WERI-Rb-1 (cell line): ENCODE measurements at regions not wholly inside any gene's neighbourhood (a gene's known extent, or its start where the extent isn't known, plus 50 kb on each side); places are given as distances from the start of the nearest gene placed in this dataset.

Experiments
- DNase-seq: peaks from one replicate; pipeline ENCODE4 v3.0.0-alpha.2; 2020
- H3K27ac ChIP-seq: fragments of 250-450 bp; sonication (Bioruptor Pico); 2 replicates; pipeline ENCODE4 v1.5.1; 2020; ENCODE audit warnings: mild to moderate bottlenecking, moderate library complexity
- H3K27me3 ChIP-seq: fragments of 250-450 bp; sonication (Bioruptor Pico); 2 replicates; pipeline ENCODE4 v1.5.1; 2021; ENCODE audit warnings: mild to moderate bottlenecking, low read depth, moderate library complexity; ENCODE audit not compliant: insufficient read depth, severe bottlenecking
- H3K36me3 ChIP-seq: fragments of 250-450 bp; sonication (Bioruptor Pico); 2 replicates; pipeline ENCODE4 v1.5.1; 2020; ENCODE audit warnings: mild to moderate bottlenecking, moderate library complexity
- H3K4me3 ChIP-seq: 2 replicates; pipeline ENCODE4 v1.5.1; 2011; ENCODE audit warnings: low read depth, mild to moderate bottlenecking, control low read depth, low read length
- H3K9me3 ChIP-seq: fragments of 250-450 bp; sonication (Bioruptor Pico); 2 replicates; pipeline ENCODE4 v1.5.1; 2021; ENCODE audit warnings: mild to moderate bottlenecking, moderate library complexity; ENCODE audit not compliant: severe bottlenecking
- CTCF ChIP-seq: IDR thresholded peaks from 2 replicates; pipeline ENCODE4 v1.5.1; 2011; ENCODE audit warnings: low read depth, mild to moderate bottlenecking, control low read depth, inconsistent platforms, low read length

GRCh38 chr6:43940393-43941087, 170.5 kb downstream of the VEGFA start:
- Histone ChIP-seq H3K27ac (no peak overlapping the region), H3K27me3 (no peaks in the 10 kb centered on the region), H3K36me3 (no peaks in the 10 kb centered on the region), H3K4me3 (no peak overlapping the region), H3K9me3 (peaks cover 13% of the 10 kb centered on the region)
- TF ChIP-seq CTCF, result no peak
- DNase-seq, result peak; percentile 5

DNA sequence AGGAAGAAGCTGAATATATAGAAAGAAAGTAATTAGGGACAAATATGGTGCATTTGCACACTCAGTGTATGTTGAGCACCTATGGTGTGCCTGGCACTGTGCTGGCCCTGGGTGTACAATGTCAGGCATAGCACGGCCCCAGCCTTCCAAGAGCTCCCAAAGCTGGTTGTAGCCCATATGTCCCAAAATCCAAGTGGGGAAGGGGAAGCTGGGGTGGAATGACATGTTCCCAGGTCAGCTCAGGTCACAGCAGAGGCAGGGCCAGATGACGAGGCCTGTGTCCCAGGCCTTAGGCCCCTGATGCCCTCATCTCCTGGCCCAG, 170.0 kb downstream of the VEGFA start:
- no peaks in the 10 kb centered on the region for H3K27me3 ChIP-seq
- no peaks in the 10 kb centered on the region for H3K36me3 ChIP-seq
- no peak for TF ChIP-seq CTCF

GRCh38 chr6:43939281-43940070, 169.5 kb downstream of the VEGFA start:
- H3K36me3 ChIP-seq, result no peaks in the 10 kb centered on the region
- no peak overlapping the region for H3K27ac ChIP-seq
- no peak for TF ChIP-seq CTCF
- peaks cover 2% of the 10 kb centered on the region for H3K9me3 ChIP-seq
- no peak overlapping the region for H3K4me3 ChIP-seq
- no peaks in the 10 kb centered on the region for H3K27me3 ChIP-seq
- peak; percentile 6 for DNase-seq

More for the DNA sequence above, 170.0 kb downstream of the VEGFA start:
- H3K27ac ChIP-seq, result no peak overlapping the region
- peaks cover 8% of the 10 kb centered on the region for H3K9me3 ChIP-seq
- peak; percentile 13 for DNase-seq
- H3K4me3 ChIP-seq, result no peak overlapping the region

DNA sequence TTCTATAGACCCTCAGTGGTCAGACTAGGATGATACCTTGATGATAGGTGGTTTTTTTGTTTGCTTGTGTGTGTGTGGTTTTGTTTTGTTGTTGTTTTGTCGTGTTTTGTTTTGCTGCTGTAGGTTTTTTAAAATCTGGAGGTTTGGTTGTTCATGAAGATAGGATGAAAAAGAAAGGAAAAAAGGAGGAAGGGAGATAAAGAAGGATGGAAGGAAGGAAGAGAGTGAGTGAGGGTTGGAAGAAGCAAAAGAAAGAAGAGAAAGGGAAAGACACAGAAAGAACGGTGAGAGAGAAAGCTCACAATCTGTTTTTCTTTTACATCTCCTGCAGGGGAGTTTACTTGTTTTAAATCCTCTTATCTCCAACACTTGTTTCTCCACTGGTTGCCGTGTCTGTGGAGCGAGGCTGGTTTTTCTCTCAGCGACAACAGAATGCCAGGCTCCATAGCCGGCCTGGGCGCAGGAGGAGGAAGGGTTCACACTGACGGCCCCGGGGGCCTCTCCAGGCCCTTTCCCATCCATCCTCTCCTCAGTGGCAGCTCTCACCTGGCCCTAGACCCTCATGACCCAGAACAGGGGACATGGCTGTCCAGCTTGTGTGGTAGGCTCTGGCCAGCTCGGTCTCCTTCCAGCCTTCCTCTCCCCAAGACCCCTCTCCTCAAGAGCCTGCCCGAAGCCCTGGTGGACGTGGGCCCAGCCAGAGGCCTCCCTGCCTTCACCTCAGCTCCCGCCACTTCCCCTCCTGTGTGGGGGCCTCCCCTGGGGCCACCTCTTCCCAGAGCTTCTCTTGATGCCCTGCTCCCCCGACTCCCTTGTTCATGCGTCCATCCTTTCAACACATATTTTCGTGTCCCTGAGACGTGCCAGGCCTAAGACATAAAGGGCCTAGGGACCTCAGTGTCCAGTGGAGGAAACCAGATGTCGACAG, 168.4 kb downstream of the VEGFA start:
- Histone ChIP-seq H3K27me3 (no peaks in the 10 kb centered on the region), H3K9me3 (no peaks in the 10 kb centered on the region), H3K27ac (peak overlapping the region; percentile 47), H3K4me3 (no peak overlapping the region), H3K36me3 (no peaks in the 10 kb centered on the region)
- TF ChIP-seq CTCF, result no peak
- DNase-seq, result peak; percentile 55

DNA sequence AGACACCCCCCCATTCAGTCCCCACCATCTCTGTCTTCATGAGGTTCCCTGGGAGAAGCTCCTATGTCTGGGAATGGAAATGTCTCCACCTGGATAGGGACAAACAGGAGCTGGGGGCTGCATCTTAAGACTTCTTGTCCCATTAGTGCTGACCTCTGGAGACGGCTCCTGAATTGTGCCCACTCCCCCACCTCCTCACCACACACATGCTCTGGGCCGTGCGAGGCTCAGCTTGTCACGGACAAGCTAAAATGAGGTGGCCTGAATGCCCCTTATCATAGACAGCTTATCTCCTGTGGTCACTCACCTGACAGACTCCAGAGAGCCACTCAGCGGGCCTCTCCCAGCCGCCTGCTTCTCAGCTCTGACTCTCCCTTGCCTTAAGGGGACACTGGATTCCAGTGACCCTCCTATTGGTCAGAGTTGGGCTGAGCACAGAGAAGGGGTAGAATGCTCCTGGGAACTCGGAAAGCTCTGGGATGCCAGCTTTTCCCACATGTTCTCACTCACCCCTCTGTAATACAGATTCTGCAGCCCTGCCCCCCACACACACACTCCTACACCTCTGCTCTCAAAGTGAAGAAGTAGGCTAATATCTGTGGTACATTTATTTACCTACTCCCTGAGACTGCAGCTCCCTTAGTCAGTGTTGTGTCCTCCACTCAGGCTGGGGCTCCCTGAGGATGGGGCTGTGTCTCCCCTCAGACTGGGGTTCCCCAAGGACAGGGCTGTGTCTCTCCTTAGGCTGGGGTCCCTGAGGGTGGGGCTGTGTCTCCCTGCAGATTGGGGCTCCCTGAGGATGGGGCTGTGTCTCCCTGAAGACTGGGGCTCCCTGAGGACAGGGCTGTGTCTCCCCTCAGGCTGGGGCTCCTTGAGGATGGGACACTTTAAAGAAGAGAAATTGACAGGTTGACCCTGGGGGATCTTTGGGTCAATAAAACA, 167.5 kb downstream of the VEGFA start:
- Histone ChIP-seq H3K27ac (no peak overlapping the region), H3K27me3 (no peaks in the 10 kb centered on the region)

More for the DNA sequence above, 167.5 kb downstream of the VEGFA start:
- H3K4me3 ChIP-seq, result no peak overlapping the region
- no peak for TF ChIP-seq CTCF
- peak; percentile 31 for DNase-seq
- H3K9me3 ChIP-seq, result no peaks in the 10 kb centered on the region
- no peaks in the 10 kb centered on the region for H3K36me3 ChIP-seq
